A673 (cell line): ENCODE measurements at regions not wholly inside any gene's neighbourhood (a gene's known extent, or its start where the extent isn't known, plus 50 kb on each side); places are given as distances from the start of the nearest gene placed in this dataset.

ENCODE experiments used
- CTCF ChIP-seq: fragments of 300-800, 200-600 bp; sonication (generic); conservative IDR thresholded peaks from 2 replicates; pipeline ENCODE4 v1.5.1; 2017; ENCODE audit warnings: low read depth, mild to moderate bottlenecking, antibody characterized with exemption, low read length, moderate library complexity, mixed read lengths
- EZH2 ChIP-seq: fragments of 200-600 bp; sonication (generic); IDR thresholded peaks from 2 replicates; pipeline ENCODE4 v1.6.1; 2017; ENCODE audit warnings: borderline replicate concordance, low read depth, mild to moderate bottlenecking, mixed read lengths, antibody characterized with exemption, low read length; ENCODE audit not compliant: poor library complexity, severe bottlenecking

GRCh38 chr9:115632391-115632790 is 514.4 kb upstream of the TNC start:
- TF ChIP-seq EZH2 (no peak), CTCF (no peak)
